ENCODE measurements at regions not wholly inside any gene's neighbourhood (a gene's known extent, or its start where the extent isn't known, plus 50 kb on each side); places are given as distances from the start of the nearest gene placed in this dataset.

DNA sequence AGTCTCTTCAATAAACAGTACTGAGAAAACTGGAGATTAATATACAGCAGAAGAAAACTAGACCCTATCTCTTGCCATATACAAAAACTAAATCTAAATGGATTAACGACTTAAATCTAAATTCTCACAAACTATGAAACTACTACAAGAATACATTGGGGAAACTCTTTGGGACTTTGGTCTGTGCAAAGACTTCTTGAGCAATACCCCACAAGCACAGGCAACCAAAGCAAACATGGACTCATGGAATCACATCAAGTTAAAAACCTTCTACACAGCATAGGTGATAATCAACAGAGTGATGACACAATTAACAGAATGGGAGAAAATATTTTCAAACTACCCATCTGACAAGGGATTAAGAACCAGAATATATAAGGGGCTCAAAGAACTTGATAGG is 848.2 kb upstream of the NRXN1 start:
- TF ChIP-seq, protein P1, sequence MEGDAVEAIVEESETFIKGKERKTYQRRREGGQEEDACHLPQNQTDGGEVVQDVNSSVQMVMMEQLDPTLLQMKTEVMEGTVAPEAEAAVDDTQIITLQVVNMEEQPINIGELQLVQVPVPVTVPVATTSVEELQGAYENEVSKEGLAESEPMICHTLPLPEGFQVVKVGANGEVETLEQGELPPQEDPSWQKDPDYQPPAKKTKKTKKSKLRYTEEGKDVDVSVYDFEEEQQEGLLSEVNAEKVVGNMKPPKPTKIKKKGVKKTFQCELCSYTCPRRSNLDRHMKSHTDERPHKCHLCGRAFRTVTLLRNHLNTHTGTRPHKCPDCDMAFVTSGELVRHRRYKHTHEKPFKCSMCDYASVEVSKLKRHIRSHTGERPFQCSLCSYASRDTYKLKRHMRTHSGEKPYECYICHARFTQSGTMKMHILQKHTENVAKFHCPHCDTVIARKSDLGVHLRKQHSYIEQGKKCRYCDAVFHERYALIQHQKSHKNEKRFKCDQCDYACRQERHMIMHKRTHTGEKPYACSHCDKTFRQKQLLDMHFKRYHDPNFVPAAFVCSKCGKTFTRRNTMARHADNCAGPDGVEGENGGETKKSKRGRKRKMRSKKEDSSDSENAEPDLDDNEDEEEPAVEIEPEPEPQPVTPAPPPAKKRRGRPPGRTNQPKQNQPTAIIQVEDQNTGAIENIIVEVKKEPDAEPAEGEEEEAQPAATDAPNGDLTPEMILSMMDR (IDR thresholded peaks at IDR 0.05) = no peak
- no peak for TF ChIP-seq POLR2A (IDR thresholded peaks at IDR 0.05)
- WGBS, 2 donors = 80 to 97% methylated on average over 1 of the region's 1 CpG

DNA sequence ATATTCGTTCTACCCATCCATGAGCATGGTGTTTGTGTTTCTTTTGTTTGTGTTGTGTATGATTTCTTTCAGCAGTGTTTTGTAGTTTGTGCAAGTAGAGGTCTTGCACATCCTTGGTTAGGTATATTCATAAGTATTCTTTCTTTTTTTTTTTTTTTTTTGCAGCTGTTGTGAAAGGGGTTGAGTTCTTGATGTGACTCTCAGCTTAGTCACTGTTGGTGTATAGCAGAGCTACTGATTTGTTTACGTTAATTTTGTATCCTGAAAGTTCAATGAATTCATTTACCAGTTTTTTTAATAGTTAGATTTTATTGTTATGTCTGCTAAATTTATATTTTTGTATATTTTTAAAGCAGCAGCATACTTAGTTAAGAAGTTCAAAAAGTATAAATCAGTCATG is 834.4 kb upstream of the NRXN1 start:
- intact Hi-C loops (cut with DNase I; ENCODE audit: low total_unique reads) = no loop called here
- TF ChIP-seq, protein P1 (IDR thresholded peaks at IDR 0.05) = no peak
- no peak for TF ChIP-seq POLR2A (IDR thresholded peaks at IDR 0.05)
- no peak for DNase-seq (ENCODE audit: low spot score in 2 of 2)
- H3K4me3 ChIP-seq (ENCODE audit: low read depth, poor library complexity, severe bottlenecking) = no peak overlapping the region
- WGBS, 2 donors = 86 to 91% methylated on average over 2 of the region's 2 CpGs

More for the DNA sequence above, 848.2 kb upstream of the NRXN1 start:
- intact Hi-C loops (cut with DNase I; ENCODE audit: low total_unique reads) = no loop called here
- no peak overlapping the region for H3K4me3 ChIP-seq (ENCODE audit: low read depth, poor library complexity, severe bottlenecking)
- no peak for DNase-seq (ENCODE audit: low spot score in 2 of 2)

DNA sequence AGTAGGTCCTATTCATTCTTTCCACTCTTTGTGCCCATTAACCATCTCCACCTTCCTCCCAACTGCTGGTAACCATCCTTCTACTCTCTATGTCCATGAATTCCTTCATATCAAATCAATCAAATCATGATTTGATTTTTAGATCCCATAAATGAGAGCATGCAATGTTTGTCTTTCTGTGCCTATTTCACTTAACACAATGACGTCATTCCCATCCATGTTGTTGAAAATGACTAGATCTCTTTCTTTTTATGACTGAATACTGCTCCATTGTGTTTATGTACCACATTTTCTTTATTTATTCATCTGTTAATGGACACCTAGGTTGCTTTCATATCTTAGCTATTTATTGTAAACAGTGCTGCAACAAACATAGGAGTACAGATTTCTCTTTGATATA is 827.3 kb upstream of the NRXN1 start:
- WGBS, 2 donors = 89 to 92% methylated on average over 1 of the region's 1 CpG
- intact Hi-C loops (cut with DNase I; ENCODE audit: low total_unique reads) = no loop called here
- no peak for DNase-seq (ENCODE audit: low spot score in 2 of 2)
- H3K4me3 ChIP-seq (ENCODE audit: low read depth, poor library complexity, severe bottlenecking) = no peak overlapping the region
- TF ChIP-seq, protein P1 (IDR thresholded peaks at IDR 0.05) = no peak
- no peak for TF ChIP-seq POLR2A (IDR thresholded peaks at IDR 0.05)

DNA sequence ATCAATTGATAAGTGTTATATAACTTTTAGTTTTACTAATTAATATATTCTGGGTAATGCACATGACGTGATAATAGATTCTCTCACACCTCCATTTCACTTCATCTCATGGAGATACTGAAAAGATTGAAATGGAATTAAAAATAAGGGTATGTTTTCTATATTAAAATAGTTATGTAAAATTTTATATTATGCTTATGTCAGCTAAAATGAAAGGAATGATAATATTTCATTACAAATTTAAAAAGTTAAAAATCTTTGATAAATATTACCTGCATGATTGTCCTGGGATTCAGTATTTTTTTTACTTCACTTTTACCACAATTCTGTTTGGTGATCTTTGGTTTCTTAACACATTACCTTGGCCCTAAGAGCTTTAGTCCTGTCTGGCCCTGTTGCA is 823.8 kb upstream of the NRXN1 start:
- no peak for TF ChIP-seq POLR2A (IDR thresholded peaks at IDR 0.05)
- 82 to 91% methylated on average over 1 of the region's 1 CpG for WGBS, 2 donors
- intact Hi-C loops (cut with DNase I; ENCODE audit: low total_unique reads) = no loop called here
- no peak for DNase-seq (ENCODE audit: low spot score in 2 of 2)
- H3K4me3 ChIP-seq (ENCODE audit: low read depth, poor library complexity, severe bottlenecking) = no peak overlapping the region

DNA sequence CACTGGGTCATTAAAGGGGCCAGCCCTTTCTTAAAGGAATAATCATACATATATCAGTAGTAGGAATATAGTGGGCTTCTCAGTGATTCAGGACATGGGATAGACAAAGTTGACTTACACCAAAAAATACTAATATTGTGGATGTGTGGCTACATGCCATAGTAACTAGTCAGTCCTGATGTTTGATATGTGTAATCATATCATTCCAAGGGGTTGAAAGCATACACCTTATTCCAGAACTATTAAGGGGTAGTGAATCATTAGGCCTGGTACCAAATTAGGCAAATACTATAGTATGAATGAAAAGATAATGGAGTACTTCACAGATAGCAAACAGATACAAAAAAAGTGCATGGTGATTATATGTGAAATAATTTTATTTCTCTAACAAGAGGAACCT is 814.9 kb upstream of the NRXN1 start:
- intact Hi-C loops (cut with DNase I; ENCODE audit: low total_unique reads) = no loop called here
- TF ChIP-seq POLR2A (IDR thresholded peaks at IDR 0.05) = no peak
- TF ChIP-seq, protein P1 (IDR thresholded peaks at IDR 0.05) = no peak
- no peak for DNase-seq (ENCODE audit: low spot score in 2 of 2)
- H3K4me3 ChIP-seq (ENCODE audit: low read depth, poor library complexity, severe bottlenecking) = no peak overlapping the region

DNA sequence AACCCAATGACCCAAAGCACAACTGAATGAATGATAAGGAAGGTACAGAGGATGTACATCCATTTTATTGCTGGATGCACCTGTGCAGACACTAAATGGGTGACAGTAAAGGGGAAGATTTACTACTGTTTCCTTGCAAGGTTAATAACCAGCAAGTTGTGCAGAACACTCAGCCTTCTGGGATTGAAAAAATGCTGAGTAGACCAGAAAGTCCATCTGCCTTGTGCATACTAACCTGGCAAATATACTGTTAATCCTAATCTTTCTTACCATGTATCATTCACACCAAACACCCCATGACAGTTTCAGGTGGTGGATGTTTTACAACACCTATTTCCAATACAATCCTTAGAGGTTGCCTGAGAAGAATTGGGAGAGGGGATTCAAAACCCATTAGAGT is 814.1 kb upstream of the NRXN1 start:
- intact Hi-C loops (cut with DNase I; ENCODE audit: low total_unique reads) = no loop called here
- H3K4me3 ChIP-seq (ENCODE audit: low read depth, poor library complexity, severe bottlenecking) = no peak overlapping the region
- TF ChIP-seq, protein P1 (IDR thresholded peaks at IDR 0.05) = no peak
- TF ChIP-seq POLR2A (IDR thresholded peaks at IDR 0.05) = no peak
- no peak for DNase-seq (ENCODE audit: low spot score in 2 of 2)

All from lower leg skin (tissue), 4 donors.